PC-9 (cell line): ENCODE measurements at regions not wholly inside any gene's neighbourhood (a gene's known extent, or its start where the extent isn't known, plus 50 kb on each side); places are given as distances from the start of the nearest gene placed in this dataset.

Source experiments
- CTCF ChIP-seq: fragments of 200-600 bp; sonication (generic); conservative IDR thresholded peaks from 2 replicates; pipeline ENCODE4 v1.6.1; 2017; ENCODE audit warnings: mixed run types, antibody characterized with exemption, mild to moderate bottlenecking, moderate library complexity
- EZH2 ChIP-seq: fragments of 200-600 bp; sonication (generic); IDR thresholded peaks from 2 replicates; pipeline ENCODE4 v1.8.0; 2017; ENCODE audit warnings: antibody characterized with exemption, low read depth

DNA sequence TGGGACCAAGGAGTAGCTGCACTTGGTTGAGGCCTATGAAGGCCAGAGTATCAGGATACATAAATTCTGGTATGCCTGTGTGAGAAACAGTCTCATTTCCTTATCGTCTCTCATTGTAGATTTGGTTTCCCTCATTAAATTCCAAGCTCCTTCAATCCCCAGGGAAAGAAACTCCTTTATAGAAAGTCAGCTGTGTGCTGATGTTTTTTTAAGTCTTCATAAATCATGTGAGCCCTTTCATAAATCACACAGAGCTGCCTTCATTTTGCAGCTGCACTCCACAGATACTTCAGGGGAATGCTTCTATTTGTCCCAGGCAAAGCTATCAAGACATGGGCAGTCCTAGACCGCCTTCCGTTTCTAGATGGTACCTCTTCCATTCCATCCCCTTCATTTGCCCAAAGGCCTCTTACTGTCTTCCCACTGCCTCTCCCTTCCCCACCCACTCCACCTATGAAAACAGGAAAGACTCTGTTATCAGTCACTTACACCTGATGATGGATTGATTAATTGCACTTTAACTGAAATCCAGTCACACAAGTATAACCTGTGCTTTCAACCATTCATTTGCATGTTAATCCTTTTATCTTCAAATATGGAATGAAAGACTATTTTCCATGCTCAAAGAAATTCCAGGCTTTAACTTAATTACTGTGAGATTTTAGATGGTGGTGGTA is 290.2 kb downstream of the C7orf25 start:
- TF ChIP-seq CTCF = no peak
- TF ChIP-seq EZH2 = no peak
